ENCODE measurements at regions not wholly inside any gene's neighbourhood (a gene's known extent, or its start where the extent isn't known, plus 50 kb on each side); places are given as distances from the start of the nearest gene placed in this dataset.
"Not testable (repeated sequence)": the region's sequence is repeated elsewhere in the genome, so short reads cannot be mapped to it uniquely, and the experiment has no call there.

GRCh38 chr5:169521366-169521983 is 62.1 kb upstream of the SPDL1 start:
- TF ChIP-seq RARB (CRISPR knock-in tag; IDR thresholded peaks at IDR 0.05), result no peak
- no peak for TF ChIP-seq BACH2 (CRISPR knock-in tag; IDR thresholded peaks at IDR 0.05; ENCODE audit: borderline replicate concordance)
- TF ChIP-seq CSDC2 (CRISPR knock-in tag; IDR thresholded peaks at IDR 0.05), result no peak
- TF ChIP-seq TSHZ2 (CRISPR knock-in tag; IDR thresholded peaks at IDR 0.05), result no peak
- TF ChIP-seq ZNF565 (CRISPR knock-in tag; conservative IDR thresholded peaks at IDR 0.05; ENCODE audit: low read depth), result no peak
- no peak for TF ChIP-seq OSR1 (CRISPR knock-in tag; IDR thresholded peaks at IDR 0.05)
- no peak for TF ChIP-seq ISL1 (CRISPR knock-in tag; IDR thresholded peaks at IDR 0.05)
- no peak for TF ChIP-seq ZC3H10 (CRISPR knock-in tag; IDR thresholded peaks at IDR 0.05)
- no peak for TF ChIP-seq PATZ1 (CRISPR knock-in tag; IDR thresholded peaks at IDR 0.05; ENCODE audit: borderline replicate concordance)
- no peak for TF ChIP-seq SNAI2 (CRISPR knock-in tag; IDR thresholded peaks at IDR 0.05)
- no peak for TF ChIP-seq TCF4 (CRISPR knock-in tag; IDR thresholded peaks at IDR 0.05; ENCODE audit: borderline replicate concordance)
- no peak for TF ChIP-seq GLIS3 (CRISPR knock-in tag; IDR thresholded peaks at IDR 0.05)
- no peak for TF ChIP-seq PPARA (CRISPR knock-in tag; IDR thresholded peaks at IDR 0.05; ENCODE audit: borderline replicate concordance)
- ATAC-seq, result peak; percentile 58; the same call in 2 of the 3 replicates

GRCh38 chr5:169519358-169519757 is 64.2 kb upstream of the SPDL1 start:
- TF ChIP-seq CSDC2 (CRISPR knock-in tag; IDR thresholded peaks at IDR 0.05) (no peak), GLIS3 (CRISPR knock-in tag; IDR thresholded peaks at IDR 0.05) (no peak), ZNF8 (CRISPR knock-in tag; IDR thresholded peaks at IDR 0.05) (no peak), OSR1 (CRISPR knock-in tag; IDR thresholded peaks at IDR 0.05) (no peak), TSHZ2 (CRISPR knock-in tag; IDR thresholded peaks at IDR 0.05) (no peak), SNAI2 (CRISPR knock-in tag; IDR thresholded peaks at IDR 0.05) (no peak), ESRRG (CRISPR knock-in tag; IDR thresholded peaks at IDR 0.05) (no peak), ZNF70 (CRISPR knock-in tag; IDR thresholded peaks at IDR 0.05) (no peak), PPARA (CRISPR knock-in tag; IDR thresholded peaks at IDR 0.05; ENCODE audit: borderline replicate concordance) (no peak), TOX (CRISPR knock-in tag; IDR thresholded peaks at IDR 0.05; ENCODE audit: borderline replicate concordance) (no peak), CSRNP3 (CRISPR knock-in tag; IDR thresholded peaks at IDR 0.05) (no peak), ZFP3 (CRISPR knock-in tag; IDR thresholded peaks at IDR 0.05) (no peak), PATZ1 (CRISPR knock-in tag; IDR thresholded peaks at IDR 0.05; ENCODE audit: borderline replicate concordance) (no peak), BACH2 (CRISPR knock-in tag; IDR thresholded peaks at IDR 0.05; ENCODE audit: borderline replicate concordance) (no peak)
- no peak for ATAC-seq

- not testable (repeated sequence) for ATAC-seq
Measured at GRCh38 chr5:169518779-169519178, 64.8 kb upstream of the SPDL1 start.
